Stimulated activated CD8-positive, alpha-beta memory T cell treated with anti-CD3 and anti-CD28 coated beads, Interleukin-12 subunit alpha, Interleukin-12 subunit beta, amount 100 ng/mL, for 1 hour (primary cell): ENCODE measurements at regions not wholly inside any gene's neighbourhood (a gene's known extent, or its start where the extent isn't known, plus 50 kb on each side); places are given as distances from the start of the nearest gene placed in this dataset.

Source experiments
- DNase-seq: peaks from one replicate; pipeline ENCODE4 v3.0.0-alpha.2; 2020; ENCODE audit warnings: low read depth

- DNase-seq = no peak
These were observed 625.8 kb upstream of the FANCL start for GRCh38 chr2:58866946-58867345.

GRCh38 chr2:58866527-58866926 lies 625.4 kb upstream of the FANCL start:
- no peak for DNase-seq

- DNase-seq = no peak
These were observed 624.9 kb upstream of the FANCL start for GRCh38 chr2:58866040-58866439.

GRCh38 chr2:58865436-58865835 lies 624.3 kb upstream of the FANCL start:
- no peak for DNase-seq

- no peak for DNase-seq
These were observed 621.1 kb upstream of the FANCL start for GRCh38 chr2:58862244-58862643.

- no peak for DNase-seq
These were observed 619.5 kb upstream of the FANCL start for GRCh38 chr2:58860586-58860985.

- DNase-seq = no peak
These were observed 615.0 kb upstream of the FANCL start for GRCh38 chr2:58856100-58856499.

GRCh38 chr2:58853420-58853819 lies 612.3 kb upstream of the FANCL start:
- DNase-seq = no peak

GRCh38 chr2:58852905-58853304 lies 611.8 kb upstream of the FANCL start:
- DNase-seq = no peak

GRCh38 chr2:58852243-58852642 lies 611.1 kb upstream of the FANCL start:
- no peak for DNase-seq

- no peak for DNase-seq
These were observed 610.5 kb upstream of the FANCL start for GRCh38 chr2:58851598-58851997.

GRCh38 chr2:58845011-58845410 lies 603.9 kb upstream of the FANCL start:
- DNase-seq = no peak

- DNase-seq = no peak
These were observed 601.5 kb upstream of the FANCL start for GRCh38 chr2:58842501-58843155.

- no peak for DNase-seq
These were observed 593.3 kb upstream of the FANCL start for GRCh38 chr2:58834404-58834803.

GRCh38 chr2:58826795-58827194 lies 585.7 kb upstream of the FANCL start:
- DNase-seq = no peak

GRCh38 chr2:58812771-58813344 lies 571.7 kb upstream of the FANCL start:
- no peak for DNase-seq

- no peak for DNase-seq
These were observed 564.0 kb upstream of the FANCL start for GRCh38 chr2:58805126-58805525.

GRCh38 chr2:58803192-58803591 lies 562.1 kb upstream of the FANCL start:
- no peak for DNase-seq

GRCh38 chr2:58800881-58801280 lies 559.8 kb upstream of the FANCL start:
- DNase-seq = no peak

- DNase-seq = no peak
These were observed 557.6 kb upstream of the FANCL start for GRCh38 chr2:58798676-58799208.

- DNase-seq = no peak
These were observed 555.2 kb upstream of the FANCL start for GRCh38 chr2:58796239-58796910.

GRCh38 chr2:58794916-58795315 lies 553.8 kb upstream of the FANCL start:
- no peak for DNase-seq

- DNase-seq = no peak
These were observed 553.0 kb upstream of the FANCL start for GRCh38 chr2:58794103-58794502.
